B cell (primary cell): ENCODE measurements at regions not wholly inside any gene's neighbourhood (a gene's known extent, or its start where the extent isn't known, plus 50 kb on each side); places are given as distances from the start of the nearest gene placed in this dataset.

Experiments used
- ATAC-seq: fragments of 200-7000 bp; cut with Tn5 transposase; one replicate; pipeline ENCODE4 v1.10.0; 2021; ENCODE audit warnings: low read depth, mild to moderate bottlenecking, moderate number of reproducible peaks, moderate library complexity
- CTCF ChIA-PET: fragments of 350-600 bp; sonication (Branson Sonifier 250); formaldehyde crosslinking; loops from one replicate; lab custom pipeline; 2021; ENCODE audit warnings: antibody characterized with exemption, inconsistent platforms; lab: Charles Lee
- POLR2A ChIA-PET: fragments of 350-600 bp; sonication (Branson Sonifier 250); formaldehyde crosslinking; loops from one replicate; lab custom pipeline; 2021; ENCODE audit warnings: antibody characterized with exemption; lab: Charles Lee
- DNase-seq: peaks from one replicate; pipeline ENCODE4 v3.0.0; 2013
- H2AFZ ChIP-seq: 2 replicates; pipeline ENCODE4 v1.6.1; 2012; ENCODE audit warnings: mild to moderate bottlenecking, low read depth, low read length; ENCODE audit not compliant: insufficient read depth, poor library complexity, severe bottlenecking
- H3K27ac ChIP-seq, 2 donors: 1 replicate in 1 of 2; 2 replicates in 1 of 2; pipeline ENCODE4 v1.5.1; 2012 to 2013; ENCODE audit warnings: low read length in 2 of 2, mild to moderate bottlenecking in 2 of 2, moderate library complexity in 1 of 2
- H3K27me3 ChIP-seq, 4 experiments: fragments of 200-600 bp in 1 of 4; sonication (generic) in 1 of 4; replicated peaks in 1 of 4; 1 replicate in 2 of 4; 2 replicates in 2 of 4; pipeline versions ENCODE4 v1.6.1 to v1.7.0; 2013 to 2016; ENCODE audit warnings: low read length in 3 of 4, mild to moderate bottlenecking in 2 of 4, mixed read lengths in 1 of 4, moderate library complexity in 1 of 4; ENCODE audit not compliant: insufficient read depth in 4 of 4, control insufficient read depth in 3 of 4; ENCODE audit errors: control extremely low read depth in 1 of 4
- H3K36me3 ChIP-seq, 2 experiments: replicated peaks in 1 of 2; 1 replicate in 1 of 2; 2 replicates in 1 of 2; pipeline versions ENCODE4 v1.6.1 to v1.7.1; 2013; ENCODE audit warnings: low read length in 1 of 2; ENCODE audit not compliant: insufficient read depth in 2 of 2, control insufficient read depth in 1 of 2; ENCODE audit errors: control extremely low read depth in 1 of 2, extremely low read depth in 1 of 2
- H3K4me1 ChIP-seq, 2 donors: fragments of 200-600 bp in 1 of 2; sonication (generic) in 1 of 2; 1 replicate in 1 of 2; 2 replicates in 1 of 2; pipeline versions ENCODE4 v1.5.1 to v1.6.1; 2013 to 2017; ENCODE audit warnings: low read length in 2 of 2; ENCODE audit not compliant: control insufficient read depth in 2 of 2, insufficient read depth in 2 of 2
- H3K4me2 ChIP-seq: replicated peaks from 2 replicates; pipeline ENCODE3; 2012; ENCODE audit warnings: mild to moderate bottlenecking, low read depth, low read length; ENCODE audit not compliant: poor library complexity, severe bottlenecking
- H3K4me3 ChIP-seq, 5 experiments: fragments of 200-600 bp in 1 of 5; sonication (generic) in 1 of 5; 1 replicate in 3 of 5; 2 replicates in 2 of 5; pipeline versions ENCODE4 v1.5.1 to v1.7.0; 2011 to 2016; ENCODE audit warnings: low read length in 4 of 5, mild to moderate bottlenecking in 4 of 5, low read depth in 2 of 5, control low read depth in 1 of 5, moderate library complexity in 1 of 5; ENCODE audit not compliant: insufficient read depth in 1 of 5; ENCODE audit errors: control extremely low read depth in 1 of 5, extremely low read depth in 1 of 5
- H3K79me2 ChIP-seq: fragments of 200-600 bp; sonication (generic); one replicate; pipeline ENCODE4 v1.6.0; 2016; ENCODE audit warnings: low read length; ENCODE audit not compliant: control insufficient read depth, insufficient read depth
- H3K9ac ChIP-seq: fragments of 200-600 bp; sonication (generic); 2 replicates; pipeline ENCODE4 v1.6.1; 2017; ENCODE audit warnings: mild to moderate bottlenecking, low read length, moderate library complexity
- H3K9me3 ChIP-seq, 3 donors: one replicate each; pipeline versions ENCODE4 v1.6.1 to v1.7.1; 2013; ENCODE audit warnings: low read length in 2 of 3; ENCODE audit not compliant: control insufficient read depth in 2 of 3, insufficient read depth in 1 of 3; ENCODE audit errors: control extremely low read depth in 1 of 3
- H4K20me1 ChIP-seq: 2 replicates; pipeline ENCODE4 v1.6.0; 2012; ENCODE audit warnings: mild to moderate bottlenecking, low read length; ENCODE audit not compliant: insufficient read depth, control insufficient read depth, poor library complexity, severe bottlenecking
- H3K27ac Mint-ChIP-seq: one replicate; pipeline ENCODE4 v1.8.0; 2021; ENCODE audit warnings: mixed read lengths
- H3K27me3 Mint-ChIP-seq: one replicate; pipeline ENCODE4 v1.8.0; 2021; ENCODE audit warnings: mixed read lengths
- H3K4me1 Mint-ChIP-seq: one replicate; pipeline ENCODE4 v1.8.0; 2021; ENCODE audit warnings: mixed read lengths
- H3K4me3 Mint-ChIP-seq: one replicate; pipeline ENCODE4 v1.8.0; 2021; ENCODE audit warnings: mixed read lengths
- H3K9me3 Mint-ChIP-seq: one replicate; pipeline ENCODE4 v1.8.0; 2022; ENCODE audit warnings: mixed read lengths; ENCODE audit not compliant: insufficient read depth
- EZH2 ChIP-seq: IDR thresholded peaks from 2 replicates; pipeline ENCODE4 v1.6.1; 2012; ENCODE audit warnings: borderline replicate concordance, low read depth, mild to moderate bottlenecking, moderate library complexity, low read length; ENCODE audit not compliant: insufficient read depth, poor library complexity, severe bottlenecking
- WGBS: methylation state at CpG from one replicate; pipeline ENCODE4 v1.1.5; 2013; ENCODE audit warnings: missing lambda C conversion rate; ENCODE audit not compliant: insufficient coverage; 5-methylcytosine and 5-hydroxymethylcytosine counted together
- intact Hi-C: fragments of 100-400 bp; cut with micrococcal nuclease; formaldehyde crosslinking; loops from one replicate; pipeline ENCODE4 v1.10.0; 2022
- TF ChIP-seq, protein P1 (sequence below): fragments of 200-600 bp; IDR thresholded peaks from one replicate; pipeline ENCODE4 v1.8.0; 2022; ENCODE audit warnings: antibody characterized with exemption, mild to moderate bottlenecking

- Histone ChIP-seq H2AFZ (no peak overlapping the region), H3K9me3 (peaks cover 0 to 5% (median 0%) of the 10 kb centered on the region in 3 donors), H3K9ac (no peak overlapping the region), H3K4me3 (no peak overlapping the region), H3K79me2 (no peaks in the 10 kb centered on the region), H3K27me3 (no peaks in the 10 kb centered on the region), H3K36me3 (no peaks in the 10 kb centered on the region), H4K20me1 (no peaks in the 10 kb centered on the region), H3K4me1 (no peaks in the 10 kb centered on the region), H3K27ac (no peak overlapping the region), H3K4me2 (no peak overlapping the region)
- ATAC-seq (no peak), DNase-seq (no peak)
- TF ChIP-seq, protein P1, sequence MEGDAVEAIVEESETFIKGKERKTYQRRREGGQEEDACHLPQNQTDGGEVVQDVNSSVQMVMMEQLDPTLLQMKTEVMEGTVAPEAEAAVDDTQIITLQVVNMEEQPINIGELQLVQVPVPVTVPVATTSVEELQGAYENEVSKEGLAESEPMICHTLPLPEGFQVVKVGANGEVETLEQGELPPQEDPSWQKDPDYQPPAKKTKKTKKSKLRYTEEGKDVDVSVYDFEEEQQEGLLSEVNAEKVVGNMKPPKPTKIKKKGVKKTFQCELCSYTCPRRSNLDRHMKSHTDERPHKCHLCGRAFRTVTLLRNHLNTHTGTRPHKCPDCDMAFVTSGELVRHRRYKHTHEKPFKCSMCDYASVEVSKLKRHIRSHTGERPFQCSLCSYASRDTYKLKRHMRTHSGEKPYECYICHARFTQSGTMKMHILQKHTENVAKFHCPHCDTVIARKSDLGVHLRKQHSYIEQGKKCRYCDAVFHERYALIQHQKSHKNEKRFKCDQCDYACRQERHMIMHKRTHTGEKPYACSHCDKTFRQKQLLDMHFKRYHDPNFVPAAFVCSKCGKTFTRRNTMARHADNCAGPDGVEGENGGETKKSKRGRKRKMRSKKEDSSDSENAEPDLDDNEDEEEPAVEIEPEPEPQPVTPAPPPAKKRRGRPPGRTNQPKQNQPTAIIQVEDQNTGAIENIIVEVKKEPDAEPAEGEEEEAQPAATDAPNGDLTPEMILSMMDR, result no peak
- TF ChIP-seq EZH2, result no peak
- no peaks in the 10 kb centered on the region for H3K9me3 Mint-ChIP-seq
- intact Hi-C loops, result no loop called here
- ChIA-PET CTCF (no interaction called here), POLR2A (no interaction called here)
- H3K4me1 Mint-ChIP-seq, result no peaks in the 10 kb centered on the region
- H3K4me3 Mint-ChIP-seq, result no peak overlapping the region
- no CpG with 5 or more reads among the region's 1 CpG for WGBS
- no peaks in the 10 kb centered on the region for H3K27me3 Mint-ChIP-seq
- no peak overlapping the region for H3K27ac Mint-ChIP-seq
These were observed 211.9 kb downstream of the CENPW start for GRCh38 chr6:126551832-126552231.

DNA sequence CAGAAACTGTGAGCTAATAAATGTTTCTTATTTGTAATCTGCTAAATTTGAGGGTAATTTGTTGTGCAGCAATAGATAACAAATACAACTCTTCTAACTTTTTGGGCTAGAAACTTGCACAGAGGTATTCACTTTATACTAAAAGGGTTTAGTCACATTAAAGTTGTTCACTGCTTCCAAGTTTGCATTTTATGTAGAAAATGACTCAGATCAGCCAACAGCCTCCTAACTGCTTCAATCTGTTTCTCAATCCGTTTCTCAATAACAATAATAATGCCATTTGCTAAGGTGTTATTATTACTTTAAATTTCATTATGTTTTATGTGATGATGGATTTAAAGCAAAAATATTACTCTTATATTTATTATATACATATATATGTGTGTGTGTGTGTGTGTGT lies 213.9 kb downstream of the CENPW start:
- no peak for DNase-seq
- Histone ChIP-seq H3K9ac (no peak overlapping the region), H3K27ac (no peak overlapping the region), H3K4me3 (no peak overlapping the region), H3K9me3 (peaks cover 0 to 8% (median 1%) of the 10 kb centered on the region in 3 donors), H3K27me3 (no peaks in the 10 kb centered on the region), H3K4me2 (no peak overlapping the region), H2AFZ (no peak overlapping the region), H3K36me3 (no peaks in the 10 kb centered on the region), H4K20me1 (no peaks in the 10 kb centered on the region), H3K79me2 (no peaks in the 10 kb centered on the region), H3K4me1 (no peaks in the 10 kb centered on the region)
- Mint-ChIP-seq H3K4me1 (no peaks in the 10 kb centered on the region), H3K27ac (no peak overlapping the region), H3K9me3 (no peaks in the 10 kb centered on the region), H3K4me3 (no peak overlapping the region), H3K27me3 (no peaks in the 10 kb centered on the region)
- no CpG with 5 or more reads among the region's 1 CpG for WGBS
- ATAC-seq, result no peak
- TF ChIP-seq, protein P1, result no peak
- no peak for TF ChIP-seq EZH2
- intact Hi-C loops, result no loop called here
- POLR2A ChIA-PET, result no interaction called here
- CTCF ChIA-PET, result no interaction called here
